ENCODE measurements at regions not wholly inside any gene's neighbourhood (a gene's known extent, or its start where the extent isn't known, plus 50 kb on each side); places are given as distances from the start of the nearest gene placed in this dataset.

DNA sequence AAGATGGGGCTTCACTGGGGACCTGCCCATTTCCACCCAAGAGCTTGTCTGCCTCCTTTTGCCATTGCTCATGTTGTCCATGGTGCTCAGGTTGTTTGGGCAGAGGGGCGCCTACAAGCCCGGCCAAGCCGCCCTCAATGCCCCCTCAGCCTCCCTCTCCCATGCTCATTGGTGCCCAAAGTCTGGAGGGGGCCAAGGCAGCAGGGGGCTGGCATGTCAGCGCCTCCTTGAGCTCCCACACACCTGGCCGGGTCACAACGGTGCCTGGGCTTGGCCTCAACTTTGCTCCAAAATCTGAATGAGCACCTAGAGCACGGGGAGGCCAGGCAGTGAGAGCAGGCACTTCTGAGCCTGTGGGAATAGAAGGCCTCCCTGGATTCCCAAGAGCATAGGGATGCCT, 1598.8 kb downstream of the PCDH7 start:
- Mint-ChIP-seq H3K4me3 (no peak overlapping the region), H3K27me3 (no peaks in the 10 kb centered on the region), H3K27ac (no peak overlapping the region), H3K36me3 (ENCODE audit: low read depth) (no peaks in the 10 kb centered on the region), H3K9me3 (peaks cover 25% of the 10 kb centered on the region), H3K4me1 (ENCODE audit: low read depth) (no peaks in the 10 kb centered on the region)
- POLR2A ChIA-PET: no interaction called here
- ATAC-seq (ENCODE audit: poor library complexity): no peak
- Histone ChIP-seq H3K9me3 (ENCODE audit: control insufficient read depth in 1 of 2, insufficient read depth in 1 of 2, low read length in 2 of 2) (peaks cover 3 to 19% of the 10 kb centered on the region in 2 experiments), H3K27ac (ENCODE audit: low read depth in 1 of 2, low read length in 2 of 2) (no peak overlapping the region), H3K36me3 (ENCODE audit: insufficient read depth, low read length) (no peaks in the 10 kb centered on the region), H3K4me3 (ENCODE audit: low read length) (no peak overlapping the region), H3K4me1 (ENCODE audit: insufficient read depth, low read length) (no peaks in the 10 kb centered on the region), H3K27me3 (ENCODE audit: control insufficient read depth in 1 of 2, insufficient read depth in 2 of 2, low read length in 2 of 2) (no peaks in the 10 kb centered on the region)
- intact Hi-C loops (cut with DNase I, micrococcal nuclease): no loop called here
- CTCF ChIA-PET: no interaction called here
- DNase-seq: no peak
- TF ChIP-seq, protein P1, sequence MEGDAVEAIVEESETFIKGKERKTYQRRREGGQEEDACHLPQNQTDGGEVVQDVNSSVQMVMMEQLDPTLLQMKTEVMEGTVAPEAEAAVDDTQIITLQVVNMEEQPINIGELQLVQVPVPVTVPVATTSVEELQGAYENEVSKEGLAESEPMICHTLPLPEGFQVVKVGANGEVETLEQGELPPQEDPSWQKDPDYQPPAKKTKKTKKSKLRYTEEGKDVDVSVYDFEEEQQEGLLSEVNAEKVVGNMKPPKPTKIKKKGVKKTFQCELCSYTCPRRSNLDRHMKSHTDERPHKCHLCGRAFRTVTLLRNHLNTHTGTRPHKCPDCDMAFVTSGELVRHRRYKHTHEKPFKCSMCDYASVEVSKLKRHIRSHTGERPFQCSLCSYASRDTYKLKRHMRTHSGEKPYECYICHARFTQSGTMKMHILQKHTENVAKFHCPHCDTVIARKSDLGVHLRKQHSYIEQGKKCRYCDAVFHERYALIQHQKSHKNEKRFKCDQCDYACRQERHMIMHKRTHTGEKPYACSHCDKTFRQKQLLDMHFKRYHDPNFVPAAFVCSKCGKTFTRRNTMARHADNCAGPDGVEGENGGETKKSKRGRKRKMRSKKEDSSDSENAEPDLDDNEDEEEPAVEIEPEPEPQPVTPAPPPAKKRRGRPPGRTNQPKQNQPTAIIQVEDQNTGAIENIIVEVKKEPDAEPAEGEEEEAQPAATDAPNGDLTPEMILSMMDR (IDR thresholded peaks at IDR 0.05): no peak

DNA sequence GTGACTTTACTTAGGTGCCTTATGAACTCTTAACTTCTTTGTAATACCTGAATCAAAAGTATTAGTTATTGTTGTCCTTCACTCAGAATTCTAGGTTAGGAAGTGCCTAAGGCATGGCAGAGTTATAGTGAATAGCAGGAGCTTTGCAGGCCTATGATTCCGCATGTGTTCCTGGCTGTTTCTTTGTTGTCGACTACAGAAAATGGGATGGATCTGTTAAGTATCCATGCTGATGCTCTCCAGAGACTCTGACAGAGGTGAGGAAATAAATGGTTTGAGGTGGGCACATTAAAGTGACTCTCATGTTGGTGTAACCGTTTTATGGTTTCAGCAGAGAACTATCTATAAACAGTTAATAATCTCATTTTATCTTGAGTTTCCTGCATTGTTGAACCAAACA, 1601.3 kb downstream of the PCDH7 start:
- ChIA-PET POLR2A (no interaction called here), CTCF (no interaction called here)
- intact Hi-C loops (cut with DNase I, micrococcal nuclease): no loop called here
- H3K4me1 Mint-ChIP-seq (ENCODE audit: low read depth): no peaks in the 10 kb centered on the region
- Histone ChIP-seq H3K4me1 (ENCODE audit: insufficient read depth, low read length) (no peaks in the 10 kb centered on the region), H3K36me3 (ENCODE audit: insufficient read depth, low read length) (no peaks in the 10 kb centered on the region), H3K9me3 (ENCODE audit: control insufficient read depth in 1 of 2, insufficient read depth in 1 of 2, low read length in 2 of 2) (peaks cover 0 to 23% of the 10 kb centered on the region in 2 experiments), H3K27ac (ENCODE audit: low read depth in 1 of 2, low read length in 2 of 2) (no peak overlapping the region), H3K27me3 (ENCODE audit: control insufficient read depth in 1 of 2, insufficient read depth in 2 of 2, low read length in 2 of 2) (no peaks in the 10 kb centered on the region), H3K4me3 (ENCODE audit: low read length) (no peak overlapping the region)
- H3K36me3 Mint-ChIP-seq (ENCODE audit: low read depth): no peaks in the 10 kb centered on the region
- H3K27me3 Mint-ChIP-seq: no peaks in the 10 kb centered on the region
- no peak overlapping the region for H3K4me3 Mint-ChIP-seq
- DNase-seq (no peak), ATAC-seq (ENCODE audit: poor library complexity) (no peak)
- H3K27ac Mint-ChIP-seq: no peak overlapping the region
- TF ChIP-seq, protein P1 (IDR thresholded peaks at IDR 0.05): no peak
- peaks cover 20% of the 10 kb centered on the region for H3K9me3 Mint-ChIP-seq

DNA sequence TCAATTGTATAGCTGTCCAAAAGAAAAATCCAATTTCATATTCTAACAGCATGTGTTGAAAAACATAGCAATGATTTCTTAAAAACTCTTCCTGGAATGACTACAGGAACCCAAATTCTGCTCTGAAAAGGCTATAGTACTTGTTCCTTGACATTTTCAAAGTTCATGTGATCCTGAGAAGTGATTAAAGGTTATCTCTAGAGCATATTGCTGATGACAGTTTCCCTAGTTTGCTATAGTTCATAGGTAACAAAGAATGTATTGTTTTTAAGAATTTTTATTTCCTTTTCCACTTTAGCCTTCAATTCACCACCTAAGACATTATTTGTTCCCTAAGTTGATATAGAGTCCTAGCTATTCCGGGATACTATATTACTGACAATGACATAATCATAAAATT, 1614.6 kb downstream of the PCDH7 start:
- intact Hi-C loops (cut with DNase I, micrococcal nuclease): no loop called here
- Mint-ChIP-seq H3K27me3 (no peaks in the 10 kb centered on the region), H3K4me3 (no peak overlapping the region), H3K9me3 (peaks cover 3% of the 10 kb centered on the region), H3K27ac (no peak overlapping the region), H3K36me3 (ENCODE audit: low read depth) (no peaks in the 10 kb centered on the region), H3K4me1 (ENCODE audit: low read depth) (no peaks in the 10 kb centered on the region)
- Histone ChIP-seq H3K4me1 (ENCODE audit: insufficient read depth, low read length) (no peaks in the 10 kb centered on the region), H3K27ac (ENCODE audit: low read depth in 1 of 2, low read length in 2 of 2) (no peak overlapping the region), H3K4me3 (ENCODE audit: low read length) (no peak overlapping the region), H3K36me3 (ENCODE audit: insufficient read depth, low read length) (no peaks in the 10 kb centered on the region), H3K27me3 (ENCODE audit: control insufficient read depth in 1 of 2, insufficient read depth in 2 of 2, low read length in 2 of 2) (no peaks in the 10 kb centered on the region), H3K9me3 (ENCODE audit: control insufficient read depth in 1 of 2, insufficient read depth in 1 of 2, low read length in 2 of 2) (no peaks in the 10 kb centered on the region)
- ChIA-PET POLR2A (no interaction called here), CTCF (no interaction called here)
- DNase-seq (no peak), ATAC-seq (ENCODE audit: poor library complexity) (no peak)
- TF ChIP-seq, protein P1 (IDR thresholded peaks at IDR 0.05): no peak
